Neuronal stem cell (in vitro differentiated cells): ENCODE measurements at regions not wholly inside any gene's neighbourhood (a gene's known extent, or its start where the extent isn't known, plus 50 kb on each side); places are given as distances from the start of the nearest gene placed in this dataset.

Source experiments
- DNase-seq: peaks from one replicate; pipeline ENCODE4 v3.0.0-alpha.2; 2013; ENCODE audit warnings: low spot score
- H2AFZ ChIP-seq: one replicate; pipeline ENCODE4 v1.6.1; 2013; ENCODE audit warnings: mild to moderate bottlenecking, low read length, inconsistent platforms
- H2AK5ac ChIP-seq: 2 replicates; pipeline ENCODE4 v1.6.1; 2013; ENCODE audit warnings: low read depth, mild to moderate bottlenecking, inconsistent platforms, low read length, moderate library complexity, mixed read lengths
- H2BK120ac ChIP-seq: 2 replicates; pipeline ENCODE4 v1.6.1; 2013; ENCODE audit warnings: low read depth, mild to moderate bottlenecking, inconsistent platforms, low read length, moderate library complexity, mixed read lengths
- H2BK12ac ChIP-seq: one replicate; pipeline ENCODE4 v1.6.1; 2013; ENCODE audit warnings: low read length, inconsistent platforms
- H2BK15ac ChIP-seq: 2 replicates; pipeline ENCODE4 v1.6.1; 2013; ENCODE audit warnings: mild to moderate bottlenecking, low read length, inconsistent platforms, mixed read lengths
- H2BK5ac ChIP-seq: one replicate; pipeline ENCODE4 v1.6.1; 2013; ENCODE audit warnings: inconsistent platforms, mild to moderate bottlenecking, low read length, moderate library complexity
- H3K14ac ChIP-seq: one replicate; pipeline ENCODE4 v1.6.1; 2013; ENCODE audit warnings: low read length, inconsistent platforms
- H3K18ac ChIP-seq: 2 replicates; pipeline ENCODE4 v1.6.1; 2013; ENCODE audit warnings: low read length, inconsistent platforms
- H3K23ac ChIP-seq: 2 replicates; pipeline ENCODE4 v1.6.1; 2013; ENCODE audit warnings: low read depth, mild to moderate bottlenecking, mixed read lengths, low read length, inconsistent platforms; ENCODE audit not compliant: poor library complexity
- H3K27ac ChIP-seq: replicated peaks from 3 replicates; pipeline ENCODE4 v1.5.1; 2013; ENCODE audit warnings: low read length, inconsistent platforms
- H3K27me3 ChIP-seq, 3 experiments: 2 replicates each; pipeline ENCODE4 v1.6.1; 2013; ENCODE audit warnings: low read length in 3 of 3, mild to moderate bottlenecking in 2 of 3, inconsistent platforms in 1 of 3, low read depth in 1 of 3, mixed read lengths in 1 of 3, moderate library complexity in 1 of 3; ENCODE audit not compliant: control insufficient read depth in 3 of 3, insufficient read depth in 3 of 3
- H3K36me3 ChIP-seq, 2 donors: replicated peaks in 1 of 2; 2 replicates each; pipeline ENCODE4 v1.6.1; 2013; ENCODE audit warnings: low read length in 2 of 2; ENCODE audit not compliant: control insufficient read depth in 2 of 2, insufficient read depth in 2 of 2
- H3K4ac ChIP-seq: 2 replicates; pipeline ENCODE4 v1.6.1; 2013; ENCODE audit warnings: inconsistent platforms, mild to moderate bottlenecking, low read length, moderate library complexity
- H3K4me1 ChIP-seq, 2 donors: 1 replicate in 1 of 2; 2 replicates in 1 of 2; pipeline ENCODE4 v1.6.1; 2013; ENCODE audit warnings: low read length in 2 of 2, low read depth in 1 of 2; ENCODE audit not compliant: control insufficient read depth in 2 of 2, insufficient read depth in 1 of 2
- H3K4me2 ChIP-seq: one replicate; pipeline ENCODE4 v1.6.1; 2013; ENCODE audit warnings: mild to moderate bottlenecking, low read length, inconsistent platforms; ENCODE audit not compliant: insufficient read depth, poor library complexity, severe bottlenecking
- H3K4me3 ChIP-seq, 2 donors: 2 replicates each; pipeline ENCODE4 v1.5.1; 2013; ENCODE audit warnings: low read length in 2 of 2, mild to moderate bottlenecking in 2 of 2, inconsistent platforms in 1 of 2, moderate library complexity in 1 of 2
- H3K79me1 ChIP-seq: one replicate; pipeline ENCODE4 v1.6.1; 2013; ENCODE audit warnings: low read depth, mild to moderate bottlenecking, inconsistent platforms, low read length, moderate library complexity
- H3K9ac ChIP-seq: one replicate; pipeline ENCODE4 v1.6.1; 2013; ENCODE audit warnings: mild to moderate bottlenecking, low read depth, low read length, inconsistent platforms; ENCODE audit not compliant: poor library complexity
- H3K9me3 ChIP-seq, 2 donors: replicated peaks in 1 of 2; 2 replicates each; pipeline versions ENCODE3 to v1.6.1; 2013; ENCODE audit warnings: low read length in 2 of 2, mild to moderate bottlenecking in 2 of 2, inconsistent platforms in 1 of 2, low read depth in 1 of 2, mixed read lengths in 1 of 2, moderate library complexity in 1 of 2; ENCODE audit not compliant: control insufficient read depth in 2 of 2, insufficient read depth in 1 of 2
- H4K8ac ChIP-seq: one replicate; pipeline ENCODE4 v1.6.1; 2013; ENCODE audit warnings: low read depth, mild to moderate bottlenecking, inconsistent platforms, low read length, moderate library complexity
- H4K91ac ChIP-seq: one replicate; pipeline ENCODE4 v1.6.1; 2013; ENCODE audit warnings: low read length, low read depth, mild to moderate bottlenecking, inconsistent platforms; ENCODE audit not compliant: poor library complexity
- WGBS, 2 donors: extraction: QIAGEN DNeasy Blood & Tissue Kit; methylation state at CpG; one replicate each; pipeline ENCODE4 v1.1.7; 2013; ENCODE audit warnings: missing lambda C conversion rate in 2 of 2, mixed read lengths in 1 of 2; ENCODE audit not compliant: insufficient read length in 2 of 2, insufficient replicate concordance in 1 of 2; ENCODE audit errors: extremely low coverage in 2 of 2; 5-methylcytosine and 5-hydroxymethylcytosine counted together

- Histone ChIP-seq H3K18ac (no peak overlapping the region), H4K8ac (no peak overlapping the region), H3K9ac (no peak overlapping the region), H3K14ac (no peak overlapping the region), H4K91ac (no peak overlapping the region), H2BK120ac (no peak overlapping the region), H2BK12ac (no peak overlapping the region), H3K4me2 (no peak overlapping the region), H2BK5ac (no peak overlapping the region), H3K27me3 (no peaks in the 10 kb centered on the region), H3K79me1 (no peaks in the 10 kb centered on the region), H3K27ac (no peak overlapping the region), H3K4me3 (no peak overlapping the region), H2AFZ (peak overlapping the region; percentile 62), H3K9me3 (peaks cover 0 to 2% of the 10 kb centered on the region in 2 donors), H3K36me3 (no peaks in the 10 kb centered on the region), H3K4me1 (peaks cover 0 to 3% of the 10 kb centered on the region in 2 donors), H3K4ac (no peak overlapping the region), H3K23ac (no peak overlapping the region), H2BK15ac (no peak overlapping the region), H2AK5ac (no peak overlapping the region)
- no peak for DNase-seq
- WGBS, 2 donors: no CpG with 5 or more reads among the region's 4 CpGs
Observed at GRCh38 chr3:162492446-162493081, 996.0 kb downstream of the OTOL1 start.

- no peak overlapping the region for H2AK5ac ChIP-seq
- H3K14ac ChIP-seq: no peak overlapping the region
- no CpG with 5 or more reads among the region's 2 CpGs for WGBS, 2 donors
- no peak overlapping the region for H4K91ac ChIP-seq
- H2BK12ac ChIP-seq: no peak overlapping the region
- H3K79me1 ChIP-seq: no peaks in the 10 kb centered on the region
- H2BK120ac ChIP-seq: no peak overlapping the region
- H3K27me3 ChIP-seq: no peaks in the 10 kb centered on the region
- no peak for DNase-seq
- H3K4me1 ChIP-seq: no peaks in the 10 kb centered on the region
- peaks cover 0 to 2% of the 10 kb centered on the region in 2 donors for H3K9me3 ChIP-seq
- H4K8ac ChIP-seq: no peak overlapping the region
- no peak overlapping the region for H2BK15ac ChIP-seq
- no peak overlapping the region for H2BK5ac ChIP-seq
- H3K18ac ChIP-seq: no peak overlapping the region
- no peak overlapping the region for H3K27ac ChIP-seq
- no peaks in the 10 kb centered on the region for H3K36me3 ChIP-seq
- H2AFZ ChIP-seq: no peak overlapping the region
- H3K4me2 ChIP-seq: no peak overlapping the region
- H3K23ac ChIP-seq: no peak overlapping the region
- H3K4ac ChIP-seq: no peak overlapping the region
- H3K4me3 ChIP-seq: no peak overlapping the region
- H3K9ac ChIP-seq: no peak overlapping the region
Observed at GRCh38 chr3:162498626-162499025, 1002.0 kb downstream of the OTOL1 start.

GRCh38 chr3:162507397-162507796 is 1010.8 kb downstream of the OTOL1 start:
- no peak for DNase-seq
- Histone ChIP-seq H3K9me3 (no peaks in the 10 kb centered on the region), H3K9ac (no peak overlapping the region), H2AFZ (no peak overlapping the region), H2AK5ac (no peak overlapping the region), H3K18ac (no peak overlapping the region), H2BK5ac (no peak overlapping the region), H3K14ac (no peak overlapping the region), H3K27me3 (no peaks in the 10 kb centered on the region), H2BK12ac (no peak overlapping the region), H3K27ac (no peak overlapping the region), H3K23ac (no peak overlapping the region), H2BK120ac (no peak overlapping the region), H2BK15ac (no peak overlapping the region), H4K8ac (no peak overlapping the region), H3K4me1 (no peaks in the 10 kb centered on the region), H3K36me3 (no peaks in the 10 kb centered on the region), H3K4ac (no peak overlapping the region), H3K4me3 (no peak overlapping the region), H3K4me2 (no peak overlapping the region), H3K79me1 (no peaks in the 10 kb centered on the region), H4K91ac (no peak overlapping the region)
- no CpG with 5 or more reads among the region's 1 CpG for WGBS, 2 donors

GRCh38 chr3:162512488-162512887 is 1015.9 kb downstream of the OTOL1 start:
- Histone ChIP-seq H4K91ac (no peak overlapping the region), H2BK15ac (no peak overlapping the region)

More at GRCh38 chr3:162512488-162512887, 1015.9 kb downstream of the OTOL1 start:
- no peak overlapping the region for H2BK120ac ChIP-seq
- H2AFZ ChIP-seq: no peak overlapping the region
- H3K27me3 ChIP-seq: no peaks in the 10 kb centered on the region
- H3K79me1 ChIP-seq: no peaks in the 10 kb centered on the region
- H3K14ac ChIP-seq: no peak overlapping the region
- WGBS, 2 donors: no CpG with 5 or more reads among the region's 2 CpGs
- no peak overlapping the region for H3K18ac ChIP-seq
- H2BK5ac ChIP-seq: no peak overlapping the region
- no peak overlapping the region for H3K4me2 ChIP-seq
- no peak overlapping the region for H4K8ac ChIP-seq
- no peaks in the 10 kb centered on the region for H3K4me1 ChIP-seq
- H3K4me3 ChIP-seq: no peak overlapping the region
- DNase-seq: no peak
- H3K23ac ChIP-seq: no peak overlapping the region
- no peak overlapping the region for H3K27ac ChIP-seq
- no peak overlapping the region for H2AK5ac ChIP-seq
- no peaks in the 10 kb centered on the region for H3K36me3 ChIP-seq
- H3K9me3 ChIP-seq: no peaks in the 10 kb centered on the region
- no peak overlapping the region for H3K9ac ChIP-seq
- no peak overlapping the region for H2BK12ac ChIP-seq
- H3K4ac ChIP-seq: no peak overlapping the region
